ENCODE measurements at regions not wholly inside any gene's neighbourhood (a gene's known extent, or its start where the extent isn't known, plus 50 kb on each side); places are given as distances from the start of the nearest gene placed in this dataset.

- no peaks in the 10 kb centered on the region for H3K27me3 ChIP-seq (ENCODE audit: low read depth, low read length)
- H3K4me3 ChIP-seq (ENCODE audit: low read length) = no peak overlapping the region
- no peak overlapping the region for H2AFZ ChIP-seq (ENCODE audit: low read depth, low read length)
- no peaks in the 10 kb centered on the region for H3K79me2 ChIP-seq (ENCODE audit: low read length)
- no peaks in the 10 kb centered on the region for H3K36me3 ChIP-seq (replicated peaks; ENCODE audit: low read depth, low read length)
- H3K9ac ChIP-seq (ENCODE audit: low read length) = no peak overlapping the region
- peaks cover 3% of the 10 kb centered on the region; the same call in 1 of the 2 replicates for H3K9me3 ChIP-seq (ENCODE audit: insufficient read depth, low read length)
- no peak overlapping the region for H3K4me2 ChIP-seq (ENCODE audit: low read length)
- no peaks in the 10 kb centered on the region for H3K4me1 ChIP-seq (ENCODE audit: low read length)
- no peaks in the 10 kb centered on the region for H4K20me1 ChIP-seq (ENCODE audit: insufficient read depth, low read length)
- H3K27ac ChIP-seq (ENCODE audit: low read length) = no peak overlapping the region
- TF ChIP-seq CTCF (IDR thresholded peaks at IDR 0.05; ENCODE audit: low read depth, low read length) (no peak), EZH2phosphoT487 (IDR thresholded peaks at IDR 0.05; ENCODE audit: low read depth) (no peak)
These were observed 392.5 kb upstream of the SALL3 start for GRCh38 chr18:78587096-78587495.

DNA sequence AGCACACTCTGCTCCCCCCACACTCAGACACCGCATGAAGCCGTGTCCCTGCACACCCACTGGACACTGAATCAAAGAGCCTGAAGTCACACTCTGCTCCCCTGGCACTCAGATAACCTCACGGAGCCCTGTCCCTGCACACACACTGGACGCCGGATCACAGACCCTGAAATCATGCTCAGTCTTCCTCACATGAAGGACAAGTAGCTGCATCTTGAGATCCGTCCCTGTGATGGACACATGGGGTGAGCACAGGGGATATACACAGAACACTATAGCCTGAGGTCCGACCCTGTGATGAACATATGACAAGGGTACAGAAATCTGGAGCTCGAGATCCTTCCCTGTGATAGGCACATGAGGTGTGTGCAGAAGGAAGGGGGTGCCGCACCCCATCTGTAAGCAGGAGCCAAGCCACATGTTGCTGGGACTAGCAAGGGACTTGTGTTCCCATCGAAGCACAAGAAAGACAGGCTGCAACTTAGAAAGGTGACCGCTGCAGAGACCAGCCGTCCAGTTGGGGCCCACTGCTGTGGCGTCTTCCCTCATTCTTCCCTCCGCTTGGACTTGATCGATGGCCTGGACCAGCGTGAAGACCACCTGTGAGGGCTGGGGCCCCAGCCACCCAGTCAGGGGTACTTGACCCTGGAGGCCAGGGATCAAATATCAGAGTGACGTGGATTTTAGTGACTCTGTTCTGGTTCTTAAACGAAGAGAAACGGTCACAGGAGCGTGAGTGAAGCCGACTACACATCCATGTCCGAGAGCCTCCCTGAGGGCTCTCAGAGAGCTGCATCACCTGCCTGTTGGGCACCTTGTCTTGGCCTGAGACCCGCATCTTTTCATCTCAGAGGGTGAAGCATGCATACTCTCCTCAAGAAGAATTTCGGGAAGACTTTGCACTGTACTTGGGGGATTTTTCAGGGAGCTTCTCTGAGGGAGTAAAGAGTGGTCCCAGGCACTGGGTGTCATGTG lies 391.7 kb upstream of the SALL3 start:
- Histone ChIP-seq H3K4me2 (ENCODE audit: low read length) (no peak overlapping the region), H3K36me3 (replicated peaks; ENCODE audit: low read depth, low read length) (no peaks in the 10 kb centered on the region), H3K4me1 (ENCODE audit: low read length) (no peaks in the 10 kb centered on the region), H3K9me3 (ENCODE audit: insufficient read depth, low read length) (peaks cover 3% of the 10 kb centered on the region; the same call in 1 of the 2 replicates), H2AFZ (ENCODE audit: low read depth, low read length) (no peak overlapping the region), H3K27ac (ENCODE audit: low read length) (no peak overlapping the region), H4K20me1 (ENCODE audit: insufficient read depth, low read length) (no peaks in the 10 kb centered on the region), H3K79me2 (ENCODE audit: low read length) (no peaks in the 10 kb centered on the region), H3K27me3 (ENCODE audit: low read depth, low read length) (no peaks in the 10 kb centered on the region), H3K4me3 (ENCODE audit: low read length) (no peak overlapping the region), H3K9ac (ENCODE audit: low read length) (no peak overlapping the region)
- TF ChIP-seq EZH2phosphoT487 (IDR thresholded peaks at IDR 0.05; ENCODE audit: low read depth) (no peak), CTCF (IDR thresholded peaks at IDR 0.05; ENCODE audit: low read depth, low read length) (no peak)

GRCh38 chr18:78589916-78590437 lies 389.6 kb upstream of the SALL3 start:
- Histone ChIP-seq H4K20me1 (ENCODE audit: insufficient read depth, low read length) (no peaks in the 10 kb centered on the region), H3K27ac (ENCODE audit: low read length) (no peak overlapping the region), H3K27me3 (ENCODE audit: low read depth, low read length) (no peaks in the 10 kb centered on the region), H3K9me3 (ENCODE audit: insufficient read depth, low read length) (peaks cover 3% of the 10 kb centered on the region; the same call in 1 of the 2 replicates), H3K4me1 (ENCODE audit: low read length) (no peaks in the 10 kb centered on the region), H3K4me3 (ENCODE audit: low read length) (no peak overlapping the region), H2AFZ (ENCODE audit: low read depth, low read length) (no peak overlapping the region), H3K79me2 (ENCODE audit: low read length) (no peaks in the 10 kb centered on the region), H3K4me2 (ENCODE audit: low read length) (no peak overlapping the region), H3K36me3 (replicated peaks; ENCODE audit: low read depth, low read length) (no peaks in the 10 kb centered on the region), H3K9ac (ENCODE audit: low read length) (no peak overlapping the region)
- TF ChIP-seq CTCF (IDR thresholded peaks at IDR 0.05; ENCODE audit: low read depth, low read length) (no peak), EZH2phosphoT487 (IDR thresholded peaks at IDR 0.05; ENCODE audit: low read depth) (no peak)

GRCh38 chr18:78595453-78595852 lies 384.2 kb upstream of the SALL3 start:
- no peak overlapping the region for H3K9ac ChIP-seq (ENCODE audit: low read length)
- no peaks in the 10 kb centered on the region for H4K20me1 ChIP-seq (ENCODE audit: insufficient read depth, low read length)
- no peaks in the 10 kb centered on the region for H3K36me3 ChIP-seq (replicated peaks; ENCODE audit: low read depth, low read length)
- no peak overlapping the region for H3K27ac ChIP-seq (ENCODE audit: low read length)
- TF ChIP-seq CTCF (IDR thresholded peaks at IDR 0.05; ENCODE audit: low read depth, low read length) (no peak), EZH2phosphoT487 (IDR thresholded peaks at IDR 0.05; ENCODE audit: low read depth) (no peak)
- no peak overlapping the region for H3K4me2 ChIP-seq (ENCODE audit: low read length)
- no peaks in the 10 kb centered on the region for H3K27me3 ChIP-seq (ENCODE audit: low read depth, low read length)
- no peaks in the 10 kb centered on the region for H3K9me3 ChIP-seq (ENCODE audit: insufficient read depth, low read length)
- H3K4me1 ChIP-seq (ENCODE audit: low read length) = no peaks in the 10 kb centered on the region
- no peaks in the 10 kb centered on the region for H3K79me2 ChIP-seq (ENCODE audit: low read length)
- H2AFZ ChIP-seq (ENCODE audit: low read depth, low read length) = no peak overlapping the region
- no peak overlapping the region for H3K4me3 ChIP-seq (ENCODE audit: low read length)
